Stimulated activated CD8-positive, alpha-beta memory T cell treated with anti-CD3 and anti-CD28 coated beads, Interleukin-15, amount 100 ng/mL, for 1 hour (primary cell): ENCODE measurements at regions not wholly inside any gene's neighbourhood (a gene's known extent, or its start where the extent isn't known, plus 50 kb on each side); places are given as distances from the start of the nearest gene placed in this dataset.
"Not testable (repeated sequence)": the region's sequence is repeated elsewhere in the genome, so short reads cannot be mapped to it uniquely, and the experiment has no call there.

Experiments used
- DNase-seq: peaks from one replicate; pipeline ENCODE4 v3.0.0-alpha.2; 2020; ENCODE audit warnings: low read depth

DNA sequence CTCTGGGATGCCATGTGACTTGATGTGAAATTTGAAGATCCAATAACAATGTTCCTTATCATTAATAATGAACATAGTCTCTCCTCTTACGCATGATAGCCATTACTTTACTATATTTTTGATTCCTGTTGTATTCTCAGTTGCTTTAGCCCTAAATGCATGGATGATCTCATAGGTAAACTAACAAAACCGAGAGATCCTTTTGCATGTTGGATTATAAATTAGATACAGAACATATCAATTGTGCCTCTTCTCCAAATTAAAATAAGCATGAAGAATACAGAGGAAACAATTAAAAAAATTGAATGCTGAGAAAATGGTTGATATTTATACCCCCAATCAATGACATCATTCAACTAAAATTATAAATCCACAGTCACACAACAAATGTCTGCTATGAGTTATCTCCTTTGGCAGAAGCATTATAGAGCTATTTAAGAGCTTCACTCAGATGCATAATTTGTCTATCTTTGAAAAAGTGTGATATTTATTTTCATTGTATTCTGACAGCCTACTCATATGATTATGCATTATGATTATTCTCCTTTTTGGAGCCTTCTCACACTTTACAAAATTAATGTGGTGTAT, 386.4 kb upstream of the STXBP6 start:
- DNase-seq, result no peak

DNA sequence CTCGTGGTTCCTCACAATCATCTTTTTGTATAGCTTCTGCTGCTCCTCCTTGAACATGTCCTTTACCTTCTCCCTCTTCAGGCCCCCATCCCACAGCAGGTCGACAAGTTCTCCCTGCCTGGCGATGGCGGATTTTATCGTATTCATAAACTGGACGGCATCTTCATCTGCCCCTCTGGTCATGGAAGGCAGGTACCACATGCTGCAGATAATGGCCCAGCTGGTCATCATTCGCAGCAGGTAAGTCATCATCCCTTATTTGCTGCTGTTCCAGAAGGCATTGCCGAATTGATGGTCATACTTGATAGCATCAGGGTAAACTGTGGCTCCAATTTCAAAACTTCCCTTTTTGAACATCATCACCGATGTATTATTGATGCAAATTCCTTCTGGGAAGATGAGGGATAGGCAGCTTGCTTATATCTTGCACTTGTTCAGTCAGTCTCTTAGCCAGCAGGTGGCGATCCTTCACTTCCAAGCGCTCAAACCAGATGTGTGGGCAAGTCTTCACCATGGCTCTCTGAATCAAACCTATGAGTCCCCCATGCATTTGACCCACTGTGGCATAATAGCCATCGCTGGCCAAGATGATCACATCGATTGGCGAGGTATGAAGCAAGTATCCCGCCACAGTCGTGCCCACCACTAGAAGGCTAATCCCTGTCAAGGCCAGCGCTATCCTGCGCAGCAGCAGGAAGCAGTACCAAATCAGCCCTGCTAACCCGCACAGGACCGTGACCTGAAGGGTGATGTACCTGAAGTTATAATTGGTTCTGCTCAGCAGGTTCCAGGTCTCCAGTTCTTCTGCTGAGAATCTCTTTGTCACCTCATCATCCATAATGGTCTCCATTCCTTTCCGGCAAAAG, 381.5 kb upstream of the STXBP6 start:
- no peak for DNase-seq

DNA sequence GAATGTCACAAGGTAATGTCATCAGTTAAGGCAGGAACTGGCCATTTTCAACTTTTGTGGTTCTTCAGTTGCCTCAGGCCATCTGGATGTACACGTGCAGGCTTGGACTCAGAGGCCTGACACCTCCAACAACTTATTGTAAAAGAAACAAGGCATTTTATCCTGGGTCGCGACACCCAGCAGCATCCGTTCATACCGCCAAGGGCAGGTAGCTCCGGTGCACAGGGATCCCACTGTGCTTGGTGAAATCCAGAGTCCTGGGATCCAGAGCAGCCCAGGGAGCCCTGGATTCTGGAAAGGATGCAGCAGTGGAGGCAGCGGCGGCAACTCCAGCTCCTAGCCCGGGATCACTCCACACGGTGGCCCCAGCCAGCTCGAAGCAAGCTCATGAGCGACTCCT, 380.9 kb upstream of the STXBP6 start:
- DNase-seq, result no peak

DNA sequence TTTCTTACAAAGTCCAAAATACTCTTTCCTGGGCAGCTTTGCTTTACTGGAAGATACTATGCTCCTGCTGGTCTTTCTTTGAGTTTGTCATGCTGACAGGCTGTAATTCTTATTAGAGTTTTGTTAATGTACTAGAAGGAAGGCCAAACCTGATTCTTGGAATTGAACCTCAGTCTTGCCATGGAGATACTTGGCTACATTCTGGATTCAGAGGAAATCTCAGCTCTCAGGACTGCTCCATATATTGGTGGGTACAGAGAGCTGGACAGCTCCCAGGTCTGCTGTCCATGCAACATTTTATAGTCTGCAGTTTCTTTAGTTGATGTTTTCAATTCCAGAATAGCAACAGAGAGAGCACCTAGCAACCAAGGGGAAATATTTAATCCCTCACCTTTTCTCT, 363.1 kb upstream of the STXBP6 start:
- no peak for DNase-seq

DNA sequence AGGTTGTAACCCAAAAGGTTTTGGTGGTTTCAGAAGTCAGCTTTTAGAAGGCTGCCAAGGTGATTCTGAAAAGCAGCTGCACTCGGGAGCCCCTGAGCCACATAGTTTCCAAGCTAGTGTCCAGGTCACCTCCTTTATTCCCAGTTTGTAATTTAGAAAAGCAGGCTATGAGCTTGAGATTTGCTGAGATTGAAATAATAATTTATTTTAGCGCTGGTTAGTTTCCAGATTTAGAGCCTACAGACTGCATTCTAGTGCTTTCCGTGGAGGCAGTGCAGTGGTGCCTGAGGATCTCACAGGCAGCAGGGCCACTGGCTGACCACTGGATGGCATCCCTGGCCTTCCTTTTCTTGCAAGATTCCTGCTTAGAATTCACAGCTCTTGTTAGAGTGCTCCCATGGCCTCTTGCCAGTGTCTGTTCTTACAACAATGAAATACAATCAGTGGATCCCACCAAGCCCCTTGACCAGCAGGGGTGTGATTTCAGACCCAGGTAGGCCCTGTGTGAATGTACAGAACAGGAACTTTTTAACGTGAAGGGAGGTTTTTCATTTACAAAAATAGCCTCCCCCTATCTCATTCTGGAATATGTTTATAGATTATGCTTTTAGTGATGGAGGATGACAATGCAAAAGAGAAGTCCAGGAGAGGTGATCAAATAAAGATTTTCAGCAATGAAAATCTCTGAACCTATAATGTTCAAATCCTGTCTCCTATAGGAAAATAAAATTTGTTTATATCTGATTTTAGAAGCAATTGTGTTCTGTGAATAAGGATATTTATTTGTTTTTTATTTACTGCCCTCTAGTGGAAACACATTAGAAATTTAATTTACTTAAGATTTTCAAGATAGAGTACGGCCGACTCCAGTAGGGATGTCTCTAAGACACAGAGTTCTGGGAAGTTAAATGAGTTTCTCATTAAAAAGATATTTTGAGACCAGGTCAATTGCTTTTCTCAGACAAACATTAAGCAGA, 362.1 kb upstream of the STXBP6 start:
- DNase-seq, result no peak

DNA sequence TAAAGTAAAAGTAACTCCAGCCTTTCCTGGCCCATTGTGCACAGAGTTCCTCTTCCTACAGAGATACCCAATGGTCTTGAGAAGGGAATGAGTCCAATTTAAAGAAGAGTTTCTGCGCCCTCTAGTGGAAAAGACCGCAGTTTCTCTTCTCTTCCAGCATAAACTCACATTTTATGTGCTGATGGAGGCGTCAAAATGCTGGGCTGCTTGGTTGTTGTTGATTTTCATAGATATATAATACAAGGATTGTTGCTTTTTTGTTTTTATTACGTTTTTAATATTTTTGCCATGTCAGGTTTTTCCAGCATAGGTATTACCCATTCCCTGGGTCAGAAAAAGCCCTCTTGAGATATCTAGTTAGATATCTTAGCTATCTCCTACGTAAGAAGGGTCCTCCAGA, 356.9 kb upstream of the STXBP6 start:
- DNase-seq, result no peak

DNA sequence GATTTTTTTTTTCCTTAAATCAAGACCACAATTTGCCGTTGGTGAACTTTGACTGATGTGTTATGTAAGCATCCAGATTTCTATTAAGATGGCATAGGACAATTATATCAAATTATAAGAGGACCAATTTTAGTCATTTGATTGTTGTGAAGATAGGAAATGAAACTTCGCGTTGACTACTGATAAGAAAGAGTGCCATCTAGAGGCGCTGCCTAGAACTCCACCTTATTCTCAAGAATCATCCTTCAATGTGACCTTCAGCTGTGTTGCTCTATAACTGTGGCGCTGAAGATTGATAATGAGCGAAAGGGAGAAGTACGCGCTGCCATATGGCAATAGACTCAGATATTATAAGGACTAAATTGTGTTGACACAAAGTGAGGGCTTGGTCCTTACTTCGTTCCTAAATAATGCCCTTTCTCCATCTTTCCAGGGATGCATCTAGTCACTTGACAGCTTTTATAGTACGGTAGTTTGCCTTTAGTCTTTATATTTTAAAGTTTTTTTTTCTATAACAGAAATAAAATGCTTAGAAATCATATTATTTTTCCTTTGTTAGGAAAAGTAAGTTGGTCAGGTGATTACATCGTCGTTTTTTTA, 350.8 kb upstream of the STXBP6 start:
- no peak for DNase-seq

DNA sequence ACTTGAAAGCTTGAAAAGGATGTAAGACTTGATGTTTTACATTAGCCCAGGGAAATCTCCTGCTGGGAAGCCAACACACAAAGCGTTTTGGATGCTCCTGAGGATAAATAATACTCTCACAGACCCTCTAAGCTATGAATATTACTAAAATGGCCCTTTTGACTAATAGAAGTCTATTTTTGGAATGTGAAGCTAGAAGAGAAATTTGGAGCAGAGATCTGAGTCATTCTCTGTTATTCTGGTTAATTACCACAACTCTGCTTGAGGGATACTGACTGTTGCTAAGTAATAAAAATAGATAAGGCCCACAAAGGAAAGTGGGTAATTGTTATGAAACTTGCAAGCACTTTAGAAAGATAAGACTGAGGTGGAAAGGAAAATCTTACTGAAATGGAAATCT, 346.2 kb upstream of the STXBP6 start:
- DNase-seq, result no peak

DNA sequence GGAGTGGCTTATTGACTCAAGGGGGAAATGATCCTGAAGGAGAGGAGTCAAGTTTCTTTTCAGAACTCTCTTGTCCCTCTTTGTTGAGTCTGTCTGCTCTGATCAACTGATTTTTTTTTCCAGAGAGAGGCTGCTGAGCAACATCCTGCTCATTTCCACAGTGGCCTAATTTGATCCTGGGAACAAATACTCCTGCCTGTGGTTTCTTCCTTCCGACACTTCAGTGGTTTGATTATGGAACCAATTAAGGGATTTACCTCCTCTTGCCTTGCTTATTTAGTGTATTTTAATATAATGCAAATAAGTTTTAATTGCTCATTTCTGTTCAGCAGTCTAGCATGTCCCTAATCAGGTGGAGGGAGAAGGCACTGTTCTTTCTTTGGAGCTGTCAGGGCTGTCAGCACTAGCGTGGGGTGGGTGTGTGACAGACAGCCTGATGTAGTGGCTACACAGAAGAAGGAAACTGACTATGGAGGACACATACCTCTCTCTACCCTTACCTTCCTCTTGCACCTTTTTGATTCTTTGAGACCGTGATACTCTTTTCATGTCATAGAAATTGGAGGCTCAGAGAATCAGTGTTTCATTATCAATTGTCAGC, 344.9 kb upstream of the STXBP6 start:
- DNase-seq, result no peak

DNA sequence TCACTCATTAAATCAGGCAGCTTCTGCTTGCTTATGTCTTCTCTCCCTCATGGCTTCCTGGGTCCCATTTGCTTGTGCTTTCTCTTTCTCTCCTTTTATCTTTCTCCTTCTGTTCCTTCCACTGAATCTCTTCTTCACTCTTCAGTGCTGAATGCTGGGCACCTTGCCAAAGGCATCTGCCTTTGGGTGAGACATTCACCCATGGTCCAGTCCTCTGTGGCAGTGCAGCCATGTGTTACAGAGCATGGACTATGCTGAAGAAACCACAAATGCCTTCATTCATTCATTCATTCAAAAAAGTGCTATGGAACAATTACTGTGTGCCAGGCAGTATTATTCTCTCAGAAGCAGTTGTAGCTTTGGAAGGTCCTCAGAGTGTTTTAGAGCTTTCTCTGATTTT, 344.4 kb upstream of the STXBP6 start:
- no peak for DNase-seq

DNA sequence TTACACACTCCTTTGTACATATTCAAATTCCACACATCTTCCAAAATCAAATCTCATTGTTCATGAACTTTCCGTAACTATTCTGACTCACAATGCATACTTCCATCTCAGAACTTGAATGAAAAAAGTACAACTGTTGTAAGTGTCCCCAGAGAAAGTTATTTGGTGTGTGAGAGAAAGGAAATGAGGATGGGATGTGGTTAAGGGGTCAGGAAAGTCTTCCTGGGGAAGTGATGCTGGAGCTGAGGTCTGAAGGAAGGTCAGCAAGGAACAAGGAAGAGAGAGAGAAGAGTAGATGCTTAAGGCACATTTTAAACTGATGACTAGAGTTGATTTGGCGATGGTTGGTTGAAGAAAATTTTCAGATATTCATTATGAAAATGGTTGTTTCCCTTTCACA, 340.0 kb upstream of the STXBP6 start:
- DNase-seq, result no peak

DNA sequence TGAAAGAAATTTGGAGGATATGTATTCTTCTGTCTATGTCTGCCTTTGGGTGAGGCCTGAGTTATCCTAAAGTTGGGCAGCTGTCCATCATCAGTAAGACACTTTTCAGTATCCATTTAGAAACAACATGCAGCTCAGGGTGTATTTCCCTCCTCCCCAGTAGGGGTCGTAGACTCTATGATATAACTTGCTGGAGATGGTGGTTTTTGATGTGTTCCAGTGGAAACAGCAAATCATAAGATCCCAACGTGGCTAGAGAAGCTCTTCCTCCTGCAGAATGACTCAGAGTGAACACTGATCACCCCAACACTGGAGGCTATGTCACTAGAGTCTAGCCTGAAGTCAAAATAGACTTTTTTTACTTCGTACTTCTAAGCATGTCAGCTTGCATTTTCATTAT, 331.6 kb upstream of the STXBP6 start:
- DNase-seq, result no peak

DNA sequence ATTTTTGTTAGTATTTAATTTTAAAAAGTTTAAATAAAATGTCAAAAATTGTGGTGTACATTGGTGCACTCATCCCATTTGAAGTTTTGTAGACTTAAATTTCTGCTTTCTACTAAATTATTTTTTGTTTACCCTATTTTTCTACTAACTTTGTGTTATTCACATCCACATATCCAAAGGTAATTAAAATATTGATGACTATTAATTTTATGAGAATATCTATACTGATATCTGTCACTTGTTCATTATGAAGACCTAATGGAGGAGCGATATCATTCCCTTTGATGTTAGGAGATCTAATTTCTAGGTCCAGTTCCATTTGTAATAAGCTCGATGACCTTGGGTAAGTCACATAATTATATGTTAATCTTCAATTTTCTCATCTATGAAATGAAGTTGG, 325.7 kb upstream of the STXBP6 start:
- no peak for DNase-seq

DNA sequence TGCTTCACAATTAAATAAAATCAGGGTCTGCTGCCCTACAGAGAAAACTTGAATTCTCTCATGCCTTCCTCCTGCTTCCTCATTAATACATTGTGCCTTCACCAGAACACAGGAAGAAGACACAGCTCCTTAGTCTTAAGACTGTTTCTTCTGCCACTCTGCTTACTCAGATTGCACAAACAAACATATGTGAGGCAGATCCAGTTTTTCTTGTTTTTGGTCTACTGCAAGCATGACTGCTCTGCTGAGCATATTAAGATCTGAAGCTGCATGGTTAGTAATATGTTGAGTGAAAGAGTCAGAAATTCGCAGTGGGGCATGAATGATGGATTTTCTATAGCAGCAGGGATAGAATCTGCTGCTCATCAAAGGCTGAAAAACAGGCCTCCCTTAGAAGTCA, 321.1 kb upstream of the STXBP6 start:
- DNase-seq, result no peak

DNA sequence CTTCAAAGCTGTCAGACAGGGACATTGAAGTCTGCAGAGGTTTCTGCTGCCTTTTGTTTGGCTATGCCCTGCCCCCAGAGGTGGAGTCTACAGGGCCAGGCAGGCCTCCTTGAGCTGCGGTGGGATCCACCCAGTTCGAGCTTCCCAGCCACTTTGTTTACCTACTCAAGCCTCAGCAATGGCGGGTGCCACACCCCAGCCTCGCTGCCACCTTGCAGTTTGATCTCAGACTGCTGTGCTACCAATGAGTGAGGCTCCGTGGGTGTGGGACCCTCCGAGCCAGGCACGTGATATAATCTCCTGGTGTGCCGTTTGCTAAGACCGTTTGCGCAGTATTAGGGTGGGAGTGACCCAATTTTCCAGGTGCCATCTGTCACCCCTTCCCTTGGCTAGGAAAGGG, 320.1 kb upstream of the STXBP6 start:
- DNase-seq, result not testable (repeated sequence)

DNA sequence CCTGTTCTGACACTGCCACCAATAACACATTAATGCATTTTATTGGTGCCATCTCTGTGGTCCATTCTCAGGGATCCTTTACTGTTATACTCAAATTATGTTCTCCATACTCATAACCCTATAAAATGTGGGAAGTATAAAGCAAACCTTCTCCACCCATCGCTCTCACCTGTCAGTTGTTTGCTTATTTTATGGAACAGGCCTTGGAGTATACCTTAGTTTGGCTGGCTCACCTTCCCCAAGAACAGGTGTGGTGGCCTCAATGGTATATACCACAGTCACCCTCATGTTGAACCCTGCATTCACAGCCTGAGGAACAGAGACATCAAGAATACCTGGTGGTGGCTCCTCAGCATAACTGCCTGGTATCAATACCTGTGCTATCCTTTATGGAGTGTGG, 308.4 kb upstream of the STXBP6 start:
- no peak for DNase-seq

DNA sequence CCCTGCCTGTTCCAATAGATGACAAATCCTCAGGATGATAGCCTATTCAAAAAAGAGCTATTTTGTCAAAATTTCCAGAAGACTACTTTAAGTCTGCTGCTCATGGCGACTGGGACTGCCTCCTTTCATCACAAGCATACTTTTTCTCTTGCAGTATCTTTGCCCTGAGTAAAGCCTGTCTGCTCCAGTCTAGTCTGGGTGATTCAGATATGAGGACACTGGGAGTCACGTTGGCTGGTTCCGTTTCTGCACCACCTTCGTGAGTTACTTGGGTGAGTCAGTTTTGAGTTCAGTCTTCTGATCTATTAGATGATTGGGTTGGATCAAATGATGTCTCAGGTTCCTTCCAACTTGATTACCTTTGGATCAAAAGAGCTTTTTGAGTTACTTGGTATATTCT, 301.3 kb upstream of the STXBP6 start:
- DNase-seq, result no peak

DNA sequence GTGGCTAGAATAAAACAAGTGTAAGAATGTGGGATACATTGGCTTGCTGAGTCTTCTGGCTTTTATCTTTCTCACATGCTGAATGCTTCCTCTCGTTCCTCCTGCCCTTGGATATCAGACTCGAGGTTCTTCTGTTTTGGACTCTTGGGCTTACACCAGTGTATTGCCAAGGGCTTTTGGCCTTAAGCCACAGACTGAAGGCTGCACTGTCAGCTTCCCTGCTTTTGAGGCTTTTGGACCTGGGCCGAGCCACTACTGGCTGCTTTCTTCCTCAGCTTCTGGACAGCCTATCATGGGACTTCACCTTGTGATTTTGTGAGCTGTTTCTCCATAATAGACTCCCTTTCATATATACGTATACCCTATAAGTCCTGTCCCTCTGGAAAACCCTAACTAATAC, 300.9 kb upstream of the STXBP6 start:
- no peak for DNase-seq

DNA sequence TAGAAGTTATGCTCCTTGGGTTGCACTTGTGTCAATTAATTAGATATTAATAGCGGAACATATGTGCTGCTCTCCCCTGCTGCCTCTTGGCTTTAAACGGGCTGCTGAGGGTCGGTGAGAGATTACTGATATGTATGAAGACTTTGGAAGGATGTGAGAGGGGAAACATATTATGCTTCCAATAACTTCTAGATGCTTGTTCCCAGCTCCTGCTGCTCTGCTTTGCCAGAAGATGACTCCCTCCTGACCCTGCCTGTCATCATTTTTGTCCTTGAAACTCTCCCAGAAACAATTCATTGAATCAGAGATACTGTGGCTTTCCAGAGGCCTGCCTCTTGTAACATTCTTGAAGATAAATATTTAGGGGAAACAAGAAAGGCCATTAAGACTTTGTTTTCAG, 300.1 kb upstream of the STXBP6 start:
- DNase-seq, result no peak

DNA sequence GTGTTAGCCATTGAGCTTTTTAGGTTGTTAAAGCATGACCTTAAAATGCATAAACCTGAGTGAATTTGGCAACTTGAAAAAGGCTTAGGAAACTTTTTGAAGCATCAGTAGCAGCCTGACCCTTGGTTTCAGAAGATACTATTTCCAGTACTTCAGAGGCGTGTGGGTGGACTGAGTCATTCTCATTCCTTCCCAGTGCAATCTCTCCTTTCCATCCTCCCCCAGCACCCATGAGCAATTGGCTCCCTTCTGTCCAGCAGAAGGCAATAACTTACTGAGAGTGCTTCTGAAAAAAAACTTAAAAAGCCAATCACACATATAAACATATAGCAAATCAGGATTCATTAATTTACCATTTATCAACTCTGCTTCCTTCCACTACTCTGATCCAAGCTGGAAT, 299.3 kb upstream of the STXBP6 start:
- no peak for DNase-seq

DNA sequence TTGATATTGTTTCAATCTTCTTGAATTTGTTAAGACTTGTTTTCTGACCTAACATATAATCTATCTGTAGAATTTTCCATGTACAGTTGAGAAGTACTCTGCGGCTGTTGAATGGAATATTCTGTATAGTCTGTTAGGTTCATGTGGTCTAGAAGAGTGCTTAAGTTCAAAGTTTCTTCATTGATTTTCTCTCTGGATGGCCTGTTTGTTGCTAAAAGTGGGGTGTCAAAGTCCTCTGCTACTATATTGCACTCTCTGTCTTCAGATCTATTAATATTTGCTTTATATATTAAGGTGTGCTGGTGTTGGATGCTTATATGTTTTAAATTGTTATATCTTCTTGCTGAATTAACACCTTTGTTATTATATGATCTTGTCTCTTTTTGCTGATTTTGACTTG, 290.9 kb upstream of the STXBP6 start:
- no peak for DNase-seq

DNA sequence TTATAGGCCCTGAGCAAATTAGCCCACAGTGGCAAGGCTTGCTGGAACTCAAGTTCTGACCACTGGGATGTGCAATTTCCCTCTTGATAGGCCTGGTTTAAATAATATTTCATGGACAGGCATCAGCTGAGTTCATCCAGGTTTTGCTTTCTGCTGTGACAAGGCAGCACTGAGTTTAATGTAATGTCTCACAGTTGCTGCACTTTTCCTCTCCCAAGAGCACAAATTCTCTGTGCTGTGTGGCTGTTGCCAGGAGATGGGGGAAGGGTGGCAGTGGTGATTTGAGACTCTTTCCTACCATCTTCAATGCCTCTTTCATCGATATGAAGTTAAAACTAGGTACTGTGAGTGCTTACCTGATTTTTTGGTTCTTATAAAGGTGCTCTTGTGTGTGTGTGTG, 272.8 kb upstream of the STXBP6 start:
- DNase-seq, result no peak
